ENCODE measurements at regions not wholly inside any gene's neighbourhood (a gene's known extent, or its start where the extent isn't known, plus 50 kb on each side); places are given as distances from the start of the nearest gene placed in this dataset.
"Not testable (repeated sequence)": the region's sequence is repeated elsewhere in the genome, so short reads cannot be mapped to it uniquely, and the experiment has no call there.

- no peak for TF ChIP-seq TAF1 (IDR thresholded peaks at IDR 0.05; ENCODE audit: borderline replicate concordance, low read depth, low read length)
- no peak for TF ChIP-seq POLR2AphosphoS5 (IDR thresholded peaks at IDR 0.05; ENCODE audit: low read depth, low read length)
- TF ChIP-seq POLR2A (IDR thresholded peaks at IDR 0.05; ENCODE audit: low read depth, low read length): no peak
- no peak for FAIRE-seq
- DNase-seq (ENCODE audit: insufficient read length): no peak
Measured at GRCh38 chr6:146981981-146982380, 222.2 kb upstream of the STXBP5 start.

GRCh38 chr6:146984251-146984924 is 219.8 kb upstream of the STXBP5 start:
- TF ChIP-seq POLR2A (IDR thresholded peaks at IDR 0.05; ENCODE audit: low read depth, low read length) (no peak), TAF1 (IDR thresholded peaks at IDR 0.05; ENCODE audit: borderline replicate concordance, low read depth, low read length) (no peak), POLR2AphosphoS5 (IDR thresholded peaks at IDR 0.05; ENCODE audit: low read depth, low read length) (no peak)
- FAIRE-seq (no peak), DNase-seq (ENCODE audit: insufficient read length) (no peak)

- no peak for DNase-seq (ENCODE audit: insufficient read length)
- TF ChIP-seq POLR2A (IDR thresholded peaks at IDR 0.05; ENCODE audit: low read depth, low read length) (no peak), POLR2AphosphoS5 (IDR thresholded peaks at IDR 0.05; ENCODE audit: low read depth, low read length) (no peak), TAF1 (IDR thresholded peaks at IDR 0.05; ENCODE audit: borderline replicate concordance, low read depth, low read length) (no peak)
- FAIRE-seq: no peak
Measured at GRCh38 chr6:146985111-146985510, 219.1 kb upstream of the STXBP5 start.

- TF ChIP-seq POLR2AphosphoS5 (IDR thresholded peaks at IDR 0.05; ENCODE audit: low read depth, low read length) (no peak), TAF1 (IDR thresholded peaks at IDR 0.05; ENCODE audit: borderline replicate concordance, low read depth, low read length) (no peak), POLR2A (IDR thresholded peaks at IDR 0.05; ENCODE audit: low read depth, low read length) (no peak)
- no peak for DNase-seq (ENCODE audit: insufficient read length)
- FAIRE-seq: no peak
Measured at GRCh38 chr6:146985966-146986365, 218.3 kb upstream of the STXBP5 start.

GRCh38 chr6:146987938-146988337 is 216.3 kb upstream of the STXBP5 start:
- FAIRE-seq; DNase-seq (ENCODE audit: insufficient read length): not testable (repeated sequence)

GRCh38 chr6:146989860-146990259 is 214.4 kb upstream of the STXBP5 start:
- TF ChIP-seq TAF1 (IDR thresholded peaks at IDR 0.05; ENCODE audit: borderline replicate concordance, low read depth, low read length) (no peak), POLR2AphosphoS5 (IDR thresholded peaks at IDR 0.05; ENCODE audit: low read depth, low read length) (no peak), POLR2A (IDR thresholded peaks at IDR 0.05; ENCODE audit: low read depth, low read length) (no peak)
- no peak for FAIRE-seq
- DNase-seq (ENCODE audit: insufficient read length): no peak

- TF ChIP-seq POLR2A (IDR thresholded peaks at IDR 0.05; ENCODE audit: low read depth, low read length): no peak
- TF ChIP-seq TAF1 (IDR thresholded peaks at IDR 0.05; ENCODE audit: borderline replicate concordance, low read depth, low read length): no peak
- no peak for TF ChIP-seq POLR2AphosphoS5 (IDR thresholded peaks at IDR 0.05; ENCODE audit: low read depth, low read length)
- FAIRE-seq (no peak), DNase-seq (ENCODE audit: insufficient read length) (no peak)
Measured at GRCh38 chr6:146990284-146990683, 213.9 kb upstream of the STXBP5 start.

- FAIRE-seq (no peak), DNase-seq (ENCODE audit: insufficient read length) (no peak)
Measured at GRCh38 chr6:146990821-146991798, 213.1 kb upstream of the STXBP5 start.

GRCh38 chr6:146997062-146997461 is 207.2 kb upstream of the STXBP5 start:
- DNase-seq (ENCODE audit: insufficient read length) (no peak), FAIRE-seq (no peak)
- TF ChIP-seq POLR2AphosphoS5 (IDR thresholded peaks at IDR 0.05; ENCODE audit: low read depth, low read length) (no peak), POLR2A (IDR thresholded peaks at IDR 0.05; ENCODE audit: low read depth, low read length) (no peak), TAF1 (IDR thresholded peaks at IDR 0.05; ENCODE audit: borderline replicate concordance, low read depth, low read length) (no peak)

More at GRCh38 chr6:146990821-146991798, 213.1 kb upstream of the STXBP5 start:
- TF ChIP-seq POLR2AphosphoS5 (IDR thresholded peaks at IDR 0.05; ENCODE audit: low read depth, low read length): no peak
- TF ChIP-seq TAF1 (IDR thresholded peaks at IDR 0.05; ENCODE audit: borderline replicate concordance, low read depth, low read length): no peak

GRCh38 chr6:146999766-147000165 is 204.5 kb upstream of the STXBP5 start:
- FAIRE-seq (no peak), DNase-seq (ENCODE audit: insufficient read length) (no peak)
- TF ChIP-seq POLR2A (IDR thresholded peaks at IDR 0.05; ENCODE audit: low read depth, low read length): no peak
- TF ChIP-seq POLR2AphosphoS5 (IDR thresholded peaks at IDR 0.05; ENCODE audit: low read depth, low read length): no peak
- TF ChIP-seq TAF1 (IDR thresholded peaks at IDR 0.05; ENCODE audit: borderline replicate concordance, low read depth, low read length): no peak

GRCh38 chr6:147000545-147001488 is 203.4 kb upstream of the STXBP5 start:
- FAIRE-seq (no peak), DNase-seq (ENCODE audit: insufficient read length) (no peak)
- TF ChIP-seq POLR2A (IDR thresholded peaks at IDR 0.05; ENCODE audit: low read depth, low read length): no peak
- no peak for TF ChIP-seq POLR2AphosphoS5 (IDR thresholded peaks at IDR 0.05; ENCODE audit: low read depth, low read length)
- TF ChIP-seq TAF1 (IDR thresholded peaks at IDR 0.05; ENCODE audit: borderline replicate concordance, low read depth, low read length): no peak

Data from GM12892 (cell line).